Uterus (tissue), 3 donors: ENCODE measurements at regions not wholly inside any gene's neighbourhood (a gene's known extent, or its start where the extent isn't known, plus 50 kb on each side); places are given as distances from the start of the nearest gene placed in this dataset.

Source experiments
- DNase-seq, 2 donors: peaks; one replicate each; pipeline ENCODE4 v3.0.0-alpha.2; 2019 to 2020
- H3K27ac ChIP-seq, 2 donors: fragments of 200-600 bp; sonication (generic); 1 replicate in 1 of 2; 2 replicates in 1 of 2; pipeline ENCODE4 v1.5.1; 2016 to 2018
- H3K27me3 ChIP-seq, 2 donors: fragments of 200-600 bp; sonication (generic); one replicate each; pipeline ENCODE4 v1.5.1; 2018 to 2019; ENCODE audit warnings: control low read depth in 1 of 2
- H3K36me3 ChIP-seq, 2 donors: fragments of 200-600 bp; sonication (generic); one replicate each; pipeline ENCODE4 v1.5.1; 2019; ENCODE audit warnings: control low read depth in 1 of 2
- H3K4me1 ChIP-seq, 2 donors: fragments of 200-600 bp; sonication (generic); one replicate each; pipeline ENCODE4 v1.5.1; 2018 to 2019; ENCODE audit warnings: control low read depth in 1 of 2
- H3K4me3 ChIP-seq, 2 donors: fragments of 200-600 bp; sonication (generic); 1 replicate in 1 of 2; 2 replicates in 1 of 2; pipeline ENCODE4 v1.5.1; 2018 to 2019; ENCODE audit warnings: mild to moderate bottlenecking in 1 of 2
- H3K9me3 ChIP-seq, 2 donors: fragments of 200-600 bp; sonication (generic); one replicate each; pipeline ENCODE4 v1.5.1; 2019; ENCODE audit warnings: control low read depth in 1 of 2
- CTCF ChIP-seq, 4 experiments: fragments of 200-600 bp in 2 of 4; fragments of 450-650 bp in 2 of 4; sonication (generic) in 2 of 4; IDR thresholded peaks; one replicate each; pipeline ENCODE4 v1.5.1; 2016 to 2019; ENCODE audit warnings: antibody characterized with exemption in 4 of 4, mild to moderate bottlenecking in 2 of 4, moderate library complexity in 1 of 4
- POLR2A ChIP-seq, 2 donors: fragments of 450-650 bp; IDR thresholded peaks; one replicate each; pipeline ENCODE4 v1.6.1; 2016; ENCODE audit warnings: antibody characterized with exemption in 2 of 2, mild to moderate bottlenecking in 1 of 2, moderate library complexity in 1 of 2
- intact Hi-C: fragments of 100-400 bp; cut with DNase I; formaldehyde crosslinking; loops from one replicate; pipeline ENCODE4 v1.15.1; 2023; ENCODE audit warnings: low total_unique reads
- donor health status: DM: yes; HTN: yes; CAD: no.

- intact Hi-C loops, result no loop called here
- Histone ChIP-seq H3K27me3 (no peaks in the 10 kb centered on the region), H3K4me1 (no peaks in the 10 kb centered on the region), H3K36me3 (no peaks in the 10 kb centered on the region), H3K4me3 (no peak overlapping the region), H3K9me3 (no peaks in the 10 kb centered on the region), H3K27ac (no peak overlapping the region)
- no peak for DNase-seq
- TF ChIP-seq CTCF (IDR thresholded peaks at IDR 0.05) (no peak), POLR2A (IDR thresholded peaks at IDR 0.05) (no peak)
Measured at GRCh38 chr14:36083317-36083716, 93.2 kb downstream of the PTCSC3 start.

- Histone ChIP-seq H3K36me3 (no peaks in the 10 kb centered on the region), H3K9me3 (no peaks in the 10 kb centered on the region), H3K4me3 (no peak overlapping the region), H3K4me1 (no peaks in the 10 kb centered on the region), H3K27ac (no peak overlapping the region), H3K27me3 (no peaks in the 10 kb centered on the region)
- intact Hi-C loops, result no loop called here
- no peak for TF ChIP-seq CTCF (IDR thresholded peaks at IDR 0.05)
- TF ChIP-seq POLR2A (IDR thresholded peaks at IDR 0.05), result no peak
- DNase-seq, result no peak
Measured at GRCh38 chr14:36078080-36078479, 98.4 kb downstream of the PTCSC3 start.

GRCh38 chr14:36076197-36076596 lies 100.3 kb downstream of the PTCSC3 start:
- no peak overlapping the region for H3K27ac ChIP-seq
- no peak overlapping the region for H3K4me3 ChIP-seq
- H3K4me1 ChIP-seq, result no peaks in the 10 kb centered on the region
- intact Hi-C loops, result no loop called here
- no peaks in the 10 kb centered on the region for H3K27me3 ChIP-seq
- TF ChIP-seq CTCF (IDR thresholded peaks at IDR 0.05) (no peak), POLR2A (IDR thresholded peaks at IDR 0.05) (no peak)
- no peaks in the 10 kb centered on the region for H3K9me3 ChIP-seq
- no peaks in the 10 kb centered on the region for H3K36me3 ChIP-seq
- DNase-seq, result no peak

GRCh38 chr14:36075203-36075602 lies 101.3 kb downstream of the PTCSC3 start:
- Histone ChIP-seq H3K36me3 (no peaks in the 10 kb centered on the region), H3K4me1 (no peaks in the 10 kb centered on the region), H3K4me3 (no peak overlapping the region), H3K27ac (no peak overlapping the region), H3K27me3 (no peaks in the 10 kb centered on the region), H3K9me3 (no peaks in the 10 kb centered on the region)
- TF ChIP-seq CTCF (IDR thresholded peaks at IDR 0.05), result no peak
- no peak for TF ChIP-seq POLR2A (IDR thresholded peaks at IDR 0.05)
- intact Hi-C loops, result no loop called here
- DNase-seq, result no peak

GRCh38 chr14:36070720-36071043 lies 105.8 kb downstream of the PTCSC3 start:
- Histone ChIP-seq H3K36me3 (no peaks in the 10 kb centered on the region), H3K4me1 (no peaks in the 10 kb centered on the region), H3K9me3 (no peaks in the 10 kb centered on the region), H3K27ac (no peak overlapping the region), H3K27me3 (no peaks in the 10 kb centered on the region), H3K4me3 (no peak overlapping the region)
- intact Hi-C loops, result no loop called here
- TF ChIP-seq CTCF (IDR thresholded peaks at IDR 0.05) (no peak), POLR2A (IDR thresholded peaks at IDR 0.05) (no peak)
- DNase-seq, result no peak
